Activated naive CD8-positive, alpha-beta T cell treated with anti-CD3 and anti-CD28 coated beads for 36 hours (primary cell): ENCODE measurements at regions not wholly inside any gene's neighbourhood (a gene's known extent, or its start where the extent isn't known, plus 50 kb on each side); places are given as distances from the start of the nearest gene placed in this dataset.

Experiments
- DNase-seq: peaks from one replicate; pipeline ENCODE4 v3.0.0; 2021
- H3K27ac Mint-ChIP-seq: one replicate; pipeline ENCODE4 v1.8.0; 2022; ENCODE audit warnings: mild to moderate bottlenecking, moderate library complexity, mixed read lengths
- H3K27me3 Mint-ChIP-seq: one replicate; pipeline ENCODE4 v1.8.0; 2022; ENCODE audit warnings: mild to moderate bottlenecking, mixed read lengths
- H3K36me3 Mint-ChIP-seq: one replicate; pipeline ENCODE4 v1.8.0; 2021; ENCODE audit warnings: mild to moderate bottlenecking, mixed read lengths
- H3K4me1 Mint-ChIP-seq: one replicate; pipeline ENCODE4 v1.8.0; 2021; ENCODE audit warnings: mixed read lengths
- H3K4me3 Mint-ChIP-seq: one replicate; pipeline ENCODE4 v1.8.0; 2022; ENCODE audit warnings: mild to moderate bottlenecking, moderate library complexity, mixed read lengths
- H3K9me3 Mint-ChIP-seq: one replicate; pipeline ENCODE4 v1.8.0; 2022; ENCODE audit warnings: mixed read lengths

- Mint-ChIP-seq H3K27ac (no peak overlapping the region), H3K9me3 (no peaks in the 10 kb centered on the region), H3K36me3 (no peaks in the 10 kb centered on the region), H3K4me1 (no peaks in the 10 kb centered on the region), H3K4me3 (no peak overlapping the region), H3K27me3 (no peaks in the 10 kb centered on the region)
- no peak for DNase-seq
These were observed 53.1 kb upstream of the MED9 start for GRCh38 chr17:17423656-17424055.

GRCh38 chr17:17424552-17424951, 52.2 kb upstream of the MED9 start:
- Mint-ChIP-seq H3K4me1 (no peaks in the 10 kb centered on the region), H3K9me3 (no peaks in the 10 kb centered on the region), H3K27me3 (no peaks in the 10 kb centered on the region), H3K36me3 (no peaks in the 10 kb centered on the region), H3K27ac (no peak overlapping the region), H3K4me3 (no peak overlapping the region)
- DNase-seq, result no peak

- H3K27ac Mint-ChIP-seq, result no peak overlapping the region
- H3K4me3 Mint-ChIP-seq, result no peak overlapping the region
- H3K27me3 Mint-ChIP-seq, result no peaks in the 10 kb centered on the region
- H3K9me3 Mint-ChIP-seq, result no peaks in the 10 kb centered on the region
- no peaks in the 10 kb centered on the region for H3K4me1 Mint-ChIP-seq
- H3K36me3 Mint-ChIP-seq, result no peaks in the 10 kb centered on the region
- no peak for DNase-seq
These were observed 51.8 kb upstream of the MED9 start for GRCh38 chr17:17425005-17425404.

GRCh38 chr17:17425591-17425990, 51.2 kb upstream of the MED9 start:
- H3K27me3 Mint-ChIP-seq, result no peaks in the 10 kb centered on the region
- H3K9me3 Mint-ChIP-seq, result no peaks in the 10 kb centered on the region
- H3K27ac Mint-ChIP-seq, result no peak overlapping the region
- H3K4me3 Mint-ChIP-seq, result no peak overlapping the region
- no peaks in the 10 kb centered on the region for H3K36me3 Mint-ChIP-seq
- H3K4me1 Mint-ChIP-seq, result no peaks in the 10 kb centered on the region
- DNase-seq, result no peak

GRCh38 chr17:17426184-17426583, 50.6 kb upstream of the MED9 start:
- no peaks in the 10 kb centered on the region for H3K9me3 Mint-ChIP-seq
- H3K27ac Mint-ChIP-seq, result no peak overlapping the region
- H3K27me3 Mint-ChIP-seq, result no peaks in the 10 kb centered on the region
- no peak overlapping the region for H3K4me3 Mint-ChIP-seq
- DNase-seq, result no peak
- H3K36me3 Mint-ChIP-seq, result no peaks in the 10 kb centered on the region
- H3K4me1 Mint-ChIP-seq, result no peaks in the 10 kb centered on the region
